ENCODE measurements at regions not wholly inside any gene's neighbourhood (a gene's known extent, or its start where the extent isn't known, plus 50 kb on each side); places are given as distances from the start of the nearest gene placed in this dataset.

DNA sequence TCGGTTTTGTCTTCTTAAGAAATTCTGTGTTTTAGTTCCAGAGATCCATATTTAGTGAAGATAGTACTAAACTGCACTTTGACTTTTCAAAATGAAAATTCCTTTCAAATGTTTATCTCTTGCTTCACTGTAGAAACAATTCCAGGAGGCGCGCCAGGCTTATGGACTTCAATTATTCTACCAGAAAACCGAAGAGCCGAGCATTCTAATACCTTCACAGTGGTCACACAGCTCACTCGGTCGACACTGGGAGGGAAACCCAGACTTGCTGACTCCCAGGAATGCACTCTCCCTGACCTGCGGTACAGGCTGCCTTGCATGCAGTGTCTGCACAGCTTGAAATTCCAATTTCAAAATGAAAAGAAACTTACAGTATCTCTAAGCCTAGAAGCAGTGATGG, 119.9 kb upstream of the PIEZO2 start:
- no peak for DNase-seq (ENCODE audit: low read depth)

- DNase-seq (ENCODE audit: low read depth): no peak
These were observed 119.4 kb upstream of the PIEZO2 start for GRCh38 chr18:11268741-11269233.

GRCh38 chr18:11268153-11268552, 118.8 kb upstream of the PIEZO2 start:
- no peak for DNase-seq (ENCODE audit: low read depth)

DNA sequence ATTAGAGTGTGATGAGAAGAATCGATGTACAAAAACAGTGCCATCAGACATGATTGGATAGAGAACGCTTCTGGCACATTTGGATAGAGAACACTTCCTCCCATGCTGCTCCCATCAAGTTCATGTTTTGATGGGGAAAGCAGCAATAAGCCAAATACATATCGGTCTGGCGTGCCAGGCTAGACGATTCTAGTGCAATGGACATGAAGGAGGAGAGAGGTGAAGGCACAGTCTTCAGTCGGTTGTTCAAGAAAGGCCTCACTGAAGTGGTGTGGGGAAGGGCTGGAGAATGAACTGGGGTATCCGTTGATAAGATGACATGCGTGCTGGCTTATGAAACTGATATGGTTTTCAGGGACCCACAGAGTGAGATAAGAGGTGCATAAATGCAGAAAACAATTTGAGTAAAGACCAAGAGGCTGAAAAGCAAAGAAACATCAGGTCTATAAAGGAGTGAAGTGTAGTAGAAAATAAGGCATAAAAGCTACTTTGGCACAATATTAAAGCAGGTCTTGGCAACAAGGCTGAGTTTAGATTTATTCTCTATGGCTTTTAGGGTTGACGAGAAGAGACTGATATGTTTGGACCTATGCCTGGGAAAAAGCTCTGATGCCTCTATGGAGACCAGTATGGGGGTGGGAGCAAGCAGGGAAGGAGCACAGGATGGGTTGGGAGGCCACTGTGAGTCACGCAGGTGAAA, 117.6 kb upstream of the PIEZO2 start:
- DNase-seq (ENCODE audit: low read depth): no peak

- no peak for DNase-seq (ENCODE audit: low read depth)
These were observed 112.1 kb upstream of the PIEZO2 start for GRCh38 chr18:11261486-11261885.

DNA sequence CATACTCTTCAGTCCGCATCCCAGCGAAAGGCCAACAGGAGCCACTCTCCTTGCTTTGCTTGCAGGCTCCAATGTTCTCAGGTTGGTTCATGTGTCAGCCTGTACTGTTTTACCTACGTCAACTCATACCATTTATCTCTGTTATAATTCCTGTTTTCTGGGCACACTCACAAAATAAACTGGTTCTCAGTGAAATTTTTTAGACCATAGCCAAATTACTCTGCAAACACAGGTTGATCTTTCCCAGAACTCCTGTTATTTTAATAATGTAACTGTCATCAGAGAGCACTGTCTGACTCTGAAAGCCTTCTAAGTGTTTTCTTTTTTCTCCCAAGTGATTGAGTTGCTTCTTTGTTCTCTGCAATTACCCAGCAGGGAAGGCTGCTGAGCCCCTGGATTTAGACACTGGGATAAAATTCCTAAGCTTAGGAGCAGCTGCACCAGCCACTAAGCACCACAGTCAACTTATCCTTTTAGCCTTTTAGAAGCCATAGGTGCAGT, 111.6 kb upstream of the PIEZO2 start:
- no peak for DNase-seq (ENCODE audit: low read depth)

- no peak for DNase-seq (ENCODE audit: low read depth)
These were observed 110.2 kb upstream of the PIEZO2 start for GRCh38 chr18:11259469-11260150.

- peak; percentile 15 for DNase-seq (ENCODE audit: low read depth)
These were observed 108.8 kb upstream of the PIEZO2 start for GRCh38 chr18:11258039-11258610.

DNA sequence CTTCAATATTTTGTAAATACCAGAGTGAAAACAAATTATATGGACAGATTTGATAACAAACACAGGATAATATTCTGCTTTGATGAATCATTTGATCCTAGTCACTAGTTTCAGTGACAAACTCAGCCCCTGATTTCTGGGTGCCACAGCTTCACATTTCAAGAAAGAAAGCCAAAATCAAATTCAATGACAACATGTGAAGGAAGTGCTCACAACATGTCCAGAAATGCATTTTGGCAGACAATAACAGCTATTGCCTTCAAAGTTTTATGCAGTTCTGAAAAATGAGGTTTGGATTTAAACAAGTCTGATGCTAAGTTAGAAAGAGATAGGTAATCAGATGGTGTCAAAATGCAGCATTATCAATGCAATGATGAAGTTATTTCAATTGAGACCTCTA, 106.9 kb upstream of the PIEZO2 start:
- DNase-seq (ENCODE audit: low read depth): no peak

DNA sequence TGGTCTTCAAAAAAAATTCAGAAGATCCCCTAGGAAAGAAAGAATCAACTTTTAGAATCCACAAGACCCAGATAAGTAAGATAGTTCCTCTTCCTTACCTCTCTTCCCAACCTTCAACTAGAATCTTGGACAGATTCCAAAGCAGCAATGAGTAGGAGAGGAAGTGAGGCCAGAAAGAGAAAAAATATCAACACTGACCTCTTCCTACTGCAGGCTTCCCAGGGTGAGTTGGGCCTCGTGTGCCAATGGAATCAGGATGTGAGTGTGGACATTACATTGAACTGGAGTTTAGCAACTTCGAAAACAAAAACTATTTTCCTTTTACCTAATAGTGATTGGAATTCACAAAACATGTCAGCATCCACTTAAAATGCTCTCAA, 102.5 kb upstream of the PIEZO2 start:
- peak; percentile 22 for DNase-seq (ENCODE audit: low read depth)

- DNase-seq (ENCODE audit: low read depth): peak; percentile 27
These were observed 102.0 kb upstream of the PIEZO2 start for GRCh38 chr18:11251229-11251890.

GRCh38 chr18:11249391-11249790, 100.0 kb upstream of the PIEZO2 start:
- no peak for DNase-seq (ENCODE audit: low read depth)

DNA sequence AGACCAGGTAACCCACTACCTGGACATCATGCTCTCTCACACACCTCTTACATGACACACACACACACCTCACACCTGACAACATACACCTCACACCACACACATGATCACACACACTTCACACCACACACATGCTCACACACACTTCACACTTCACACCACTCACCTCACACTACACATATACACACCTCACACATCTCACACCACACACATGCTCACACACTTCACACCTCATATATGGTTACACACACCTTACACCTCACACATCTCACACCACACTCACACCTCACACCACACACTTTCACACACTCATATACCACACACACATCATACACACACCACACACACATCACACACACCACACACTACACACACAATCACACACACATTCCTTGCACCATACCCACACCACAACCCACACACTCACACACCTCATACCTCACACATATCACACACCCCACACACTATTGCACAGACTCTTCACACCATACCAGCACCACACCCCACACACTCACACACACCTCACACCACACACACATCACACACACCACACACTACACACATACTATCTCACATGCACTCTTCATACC, 98.1 kb upstream of the PIEZO2 start:
- no peak for DNase-seq (ENCODE audit: low read depth)

GRCh38 chr18:11246495-11247300, 97.3 kb upstream of the PIEZO2 start:
- no peak for DNase-seq (ENCODE audit: low read depth)

DNA sequence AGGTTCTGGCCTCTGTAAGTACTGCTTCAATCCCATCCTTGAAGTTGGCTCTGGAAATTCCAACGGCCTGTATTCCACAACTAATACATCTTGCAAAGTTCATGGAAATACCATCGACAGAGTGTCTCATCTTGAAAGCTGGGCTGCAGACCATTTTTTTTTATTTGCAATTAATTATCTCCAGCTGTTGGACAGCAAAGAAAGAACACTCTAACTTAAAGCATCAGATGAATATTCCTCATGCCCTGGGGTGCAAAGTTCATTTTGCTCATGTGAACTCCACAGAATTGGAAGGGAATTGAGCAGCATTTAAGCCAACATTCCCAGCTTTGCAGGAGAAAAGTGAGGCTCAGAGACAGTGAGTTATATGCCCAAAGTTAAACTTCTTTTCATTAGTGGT, 96.5 kb upstream of the PIEZO2 start:
- DNase-seq (ENCODE audit: low read depth): peak; percentile 34

GRCh38 chr18:11237484-11237883, 88.1 kb upstream of the PIEZO2 start:
- no peak for DNase-seq (ENCODE audit: low read depth)

- no peak for DNase-seq (ENCODE audit: low read depth)
These were observed 87.7 kb upstream of the PIEZO2 start for GRCh38 chr18:11237066-11237465.

DNA sequence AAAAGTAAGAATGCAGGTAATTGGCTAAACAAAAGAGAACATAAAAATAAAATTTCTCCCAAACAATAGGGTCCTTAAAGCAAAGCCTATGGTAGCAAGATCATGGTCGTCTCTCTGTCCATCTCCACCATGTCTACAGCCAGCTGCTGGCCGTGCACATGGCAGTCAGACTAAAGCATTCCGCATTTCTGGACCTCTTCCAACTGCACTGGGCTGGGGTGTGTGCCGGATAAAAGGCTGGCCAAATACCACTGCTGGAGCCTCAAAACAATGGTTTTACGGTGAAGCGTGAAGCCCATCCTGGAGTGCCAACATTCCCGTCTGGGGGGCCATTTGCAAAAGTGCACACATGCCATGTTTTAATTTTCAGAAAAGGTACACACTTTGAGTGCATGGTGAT, 74.8 kb upstream of the PIEZO2 start:
- no peak for DNase-seq (ENCODE audit: low read depth)

DNA sequence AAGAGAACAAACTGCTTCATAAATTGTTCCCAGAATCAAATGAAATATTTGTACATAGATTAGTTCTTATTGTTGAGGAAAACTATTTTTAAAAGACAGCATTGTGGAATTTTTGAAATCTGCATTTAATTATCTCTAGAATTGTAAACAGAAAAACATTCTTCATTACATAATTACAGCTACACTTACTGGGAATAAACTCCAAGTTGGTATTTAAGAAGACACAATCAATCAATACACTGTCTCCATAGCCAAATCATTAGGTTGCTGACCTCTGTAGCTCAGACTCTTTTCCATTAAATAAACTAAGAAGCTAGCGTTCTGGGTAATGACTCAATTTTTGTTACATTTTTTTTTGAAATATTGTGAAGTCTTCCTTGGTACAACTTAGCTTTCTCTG, 70.2 kb upstream of the PIEZO2 start:
- DNase-seq (ENCODE audit: low read depth): no peak

DNA sequence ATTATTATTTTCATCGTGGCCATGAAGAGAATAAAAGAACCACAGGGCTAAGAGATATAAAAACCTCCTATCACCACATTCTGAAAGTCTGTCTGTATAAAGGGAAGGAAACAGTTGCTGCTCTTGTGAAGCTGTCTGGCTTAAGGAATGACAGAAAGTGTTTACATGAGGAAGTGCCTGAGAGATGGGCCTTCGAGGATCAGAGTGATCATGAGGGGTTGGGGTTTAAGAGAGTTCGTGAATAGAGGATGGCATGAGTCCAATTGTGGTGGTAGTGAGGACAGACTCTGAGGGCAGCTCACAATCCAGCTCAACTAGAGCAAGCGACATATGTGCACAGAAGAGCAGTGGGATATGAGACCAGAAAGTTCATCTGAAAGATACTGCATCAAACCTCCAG, 65.8 kb upstream of the PIEZO2 start:
- DNase-seq (ENCODE audit: low read depth): no peak

GRCh38 chr18:11204020-11204419, 54.7 kb upstream of the PIEZO2 start:
- DNase-seq (ENCODE audit: low read depth): no peak

Measured in RPMI7951 (cell line).